IMR-90 (cell line): ENCODE measurements at regions not wholly inside any gene's neighbourhood (a gene's known extent, or its start where the extent isn't known, plus 50 kb on each side); places are given as distances from the start of the nearest gene placed in this dataset.

ENCODE experiments used
- ATAC-seq: fragments of 200-7000 bp; cut with Tn5 transposase; 2 replicates; pipeline ENCODE4 v1.9.1; 2020; ENCODE audit warnings: low read depth, mild to moderate bottlenecking, moderate library complexity
- BruUV-seq: library from RNA; stranded (reverse); fragments of 400-500 nt; replicated peaks from 2 replicates; lab custom pipeline; 2021; lab: Mats Ljungman, UMichigan
- CTCF ChIA-PET: fragments of 300-600 bp; formaldehyde crosslinking; extraction: SDS; loops from one replicate; lab custom pipeline; 2021; ENCODE audit warnings: antibody characterized with exemption; lab: Yijun Ruan, JAX
- POLR2A ChIA-PET: fragments of 300-600 bp; sonication (Branson Sonifier 250); formaldehyde crosslinking; loops from one replicate; lab custom pipeline; 2022; ENCODE audit warnings: antibody characterized with exemption; ENCODE audit not compliant: unreplicated experiment; lab: Charles Lee
- DNase-seq: peaks from one replicate; pipeline ENCODE4 v3.0.0; 2013
- H2AFZ ChIP-seq: replicated peaks from 2 replicates; pipeline ENCODE3; 2013; ENCODE audit warnings: low read length, mild to moderate bottlenecking; ENCODE audit not compliant: poor library complexity
- H2AK5ac ChIP-seq: 2 replicates; pipeline ENCODE4 v1.6.1; 2013; ENCODE audit warnings: low read depth, low read length, inconsistent platforms
- H2AK9ac ChIP-seq: replicated peaks from 2 replicates; pipeline ENCODE3; 2013; ENCODE audit warnings: mild to moderate bottlenecking, low read depth, low read length, moderate library complexity; ENCODE audit not compliant: poor library complexity
- H2BK120ac ChIP-seq: 2 replicates; pipeline ENCODE4 v1.6.1; 2013; ENCODE audit warnings: low read depth, low read length, inconsistent platforms
- H2BK15ac ChIP-seq: 3 replicates; pipeline ENCODE4 v1.6.1; 2013; ENCODE audit warnings: low read depth, low read length, inconsistent platforms
- H2BK20ac ChIP-seq: 2 replicates; pipeline ENCODE4 v1.6.1; 2013; ENCODE audit warnings: low read depth, mild to moderate bottlenecking, inconsistent platforms, low read length, moderate library complexity
- H2BK5ac ChIP-seq: 2 replicates; pipeline ENCODE4 v1.6.1; 2013; ENCODE audit warnings: mild to moderate bottlenecking, low read depth, low read length, inconsistent platforms; ENCODE audit not compliant: poor library complexity, severe bottlenecking
- H3K14ac ChIP-seq: replicated peaks from 2 replicates; pipeline ENCODE4 v1.6.1; 2013; ENCODE audit warnings: low read depth, low read length, inconsistent platforms
- H3K18ac ChIP-seq: 2 replicates; pipeline ENCODE4 v1.6.1; 2013; ENCODE audit warnings: low read depth, low read length, control low read depth
- H3K23ac ChIP-seq: 2 replicates; pipeline ENCODE4 v1.6.1; 2013; ENCODE audit warnings: low read depth, low read length, inconsistent platforms
- H3K27ac ChIP-seq: 2 replicates; pipeline ENCODE4 v1.5.1; 2013; ENCODE audit warnings: mild to moderate bottlenecking, control low read depth, low read length; ENCODE audit not compliant: insufficient read depth
- H3K27me3 ChIP-seq: 2 replicates; pipeline ENCODE4 v1.6.1; 2013; ENCODE audit warnings: low read length; ENCODE audit not compliant: control insufficient read depth, insufficient read depth
- H3K36me3 ChIP-seq: 2 replicates; pipeline ENCODE4 v1.6.1; 2013; ENCODE audit warnings: low read length, mixed read lengths; ENCODE audit not compliant: control insufficient read depth, insufficient read depth
- H3K4ac ChIP-seq: 2 replicates; pipeline ENCODE4 v1.6.1; 2013; ENCODE audit warnings: low read depth, low read length, inconsistent platforms
- H3K4me1 ChIP-seq: 2 replicates; pipeline ENCODE4 v1.6.1; 2013; ENCODE audit warnings: low read length, mixed read lengths; ENCODE audit not compliant: control insufficient read depth, insufficient read depth
- H3K4me2 ChIP-seq: 2 replicates; pipeline ENCODE4 v1.6.1; 2013; ENCODE audit warnings: low read depth, mild to moderate bottlenecking, control low read depth, low read length, moderate library complexity
- H3K4me3 ChIP-seq: 2 replicates; pipeline ENCODE4 v1.5.1; 2013; ENCODE audit warnings: low read depth, mild to moderate bottlenecking, control low read depth, low read length, moderate library complexity; ENCODE audit not compliant: insufficient read depth
- H3K56ac ChIP-seq: 2 replicates; pipeline ENCODE4 v1.6.1; 2013; ENCODE audit warnings: low read length, inconsistent platforms; ENCODE audit not compliant: insufficient read depth; ENCODE audit errors: extremely low read depth
- H3K79me1 ChIP-seq, 2 experiments: 2 replicates each; pipeline ENCODE4 v1.6.1; 2013; ENCODE audit warnings: low read length in 2 of 2, inconsistent platforms in 1 of 2, low read depth in 1 of 2
- H3K9ac ChIP-seq: 2 replicates; pipeline ENCODE4 v1.6.1; 2013; ENCODE audit warnings: low read depth, low read length, control low read depth
- H3K9me1 ChIP-seq: 2 replicates; pipeline ENCODE4 v1.6.1; 2013; ENCODE audit warnings: low read length, inconsistent platforms; ENCODE audit not compliant: insufficient read depth
- H3K9me3 ChIP-seq: 2 replicates; pipeline ENCODE4 v1.6.1; 2013; ENCODE audit warnings: low read length; ENCODE audit not compliant: control insufficient read depth, insufficient read depth
- H4K20me1 ChIP-seq: 2 replicates; pipeline ENCODE4 v1.6.1; 2013; ENCODE audit warnings: low read length, inconsistent platforms; ENCODE audit not compliant: insufficient read depth
- H4K5ac ChIP-seq: 2 replicates; pipeline ENCODE4 v1.6.1; 2013; ENCODE audit warnings: mild to moderate bottlenecking, low read depth, low read length, control low read depth
- H4K8ac ChIP-seq, 2 experiments: 2 replicates each; pipeline ENCODE4 v1.6.1; 2013; ENCODE audit warnings: low read depth in 2 of 2, low read length in 2 of 2, control low read depth in 1 of 2, inconsistent platforms in 1 of 2
- H4K91ac ChIP-seq: 2 replicates; pipeline ENCODE4 v1.6.1; 2013; ENCODE audit warnings: low read depth, low read length, inconsistent platforms; ENCODE audit not compliant: insufficient read depth
- BHLHE40 ChIP-seq: fragments of 150-350 bp; IDR thresholded peaks from 2 replicates; pipeline ENCODE4 v1.6.1; 2016; ENCODE audit warnings: mild to moderate bottlenecking, low read depth, low read length
- CEBPB ChIP-seq: IDR thresholded peaks from 2 replicates; pipeline ENCODE4 v1.6.1; 2012; ENCODE audit warnings: low read depth, low read length, improper control_type of control experiment
- CHD1 ChIP-seq: IDR thresholded peaks from 2 replicates; pipeline ENCODE4 v1.6.1; 2012; ENCODE audit warnings: low read depth, low read length, improper control_type of control experiment
- CTCF ChIP-seq: conservative IDR thresholded peaks from 2 replicates; pipeline ENCODE4 v1.5.1; 2012; ENCODE audit warnings: mild to moderate bottlenecking, low read depth, low read length, improper control_type of control experiment
- FOS ChIP-seq: fragments of 150-350 bp; IDR thresholded peaks from 2 replicates; pipeline ENCODE4 v1.6.1; 2016; ENCODE audit warnings: low read depth, low read length
- MAFK ChIP-seq: IDR thresholded peaks from 2 replicates; pipeline ENCODE4 v1.6.1; 2012; ENCODE audit warnings: low read depth, low read length, improper control_type of control experiment
- MAZ ChIP-seq: IDR thresholded peaks from 2 replicates; pipeline ENCODE4 v1.6.1; 2012; ENCODE audit warnings: low read depth, mild to moderate bottlenecking, low read length, improper control_type of control experiment, moderate library complexity, borderline replicate concordance
- MXI1 ChIP-seq: IDR thresholded peaks from 2 replicates; pipeline ENCODE4 v1.6.1; 2012; ENCODE audit warnings: low read depth, mild to moderate bottlenecking, low read length, moderate library complexity, borderline replicate concordance
- NFE2L2 ChIP-seq: fragments of 150-350 bp; IDR thresholded peaks from 2 replicates; pipeline ENCODE4 v1.6.1; 2016; ENCODE audit warnings: low read depth, mild to moderate bottlenecking, low read length
- POLR2A ChIP-seq: IDR thresholded peaks from 2 replicates; pipeline ENCODE4 v1.6.1; 2012; ENCODE audit warnings: mild to moderate bottlenecking, low read depth, low read length
- RAD21 ChIP-seq: IDR thresholded peaks from 2 replicates; pipeline ENCODE4 v1.6.1; 2012; ENCODE audit warnings: low read length, improper control_type of control experiment
- RCOR1 ChIP-seq: IDR thresholded peaks from 2 replicates; pipeline ENCODE4 v1.6.1; 2012; ENCODE audit warnings: mild to moderate bottlenecking, low read length, improper control_type of control experiment; ENCODE audit not compliant: insufficient replicate concordance
- RFX5 ChIP-seq: IDR thresholded peaks from 2 replicates; pipeline ENCODE4 v1.8.0; 2012; ENCODE audit warnings: low read depth, mild to moderate bottlenecking, low read length, moderate library complexity
- SMC3 ChIP-seq: fragments of 150-350 bp; IDR thresholded peaks from 2 replicates; pipeline ENCODE4 v1.6.1; 2016; ENCODE audit warnings: low read depth, mild to moderate bottlenecking, antibody characterized with exemption, low read length, moderate library complexity
- WGBS, 2 experiments: methylation state at CpG; one replicate each; pipeline versions ENCODE4 v1.1.5 to v1.1.7; 2013; ENCODE audit warnings: missing lambda C conversion rate in 2 of 2; ENCODE audit not compliant: insufficient read length in 1 of 2; ENCODE audit errors: extremely low coverage in 2 of 2; 5-methylcytosine and 5-hydroxymethylcytosine counted together
- dilution Hi-C: fragments of 300-500 bp; cut with HindIII; formaldehyde crosslinking; loops from one replicate; pipeline ENCODE4 v1.14.3; 2018; ENCODE audit warnings: low sequenced_read_pairs; ENCODE audit not compliant: unreplicated experiment
- in situ Hi-C: fragments of 300-500 bp; cut with MboI; formaldehyde crosslinking; loops from 3 replicates; pipeline ENCODE4 v1.14.3; 2019; ENCODE audit warnings: low sequenced_read_pairs, inconsistent platforms, mixed read lengths
- intact Hi-C: fragments of 100-400 bp; cut with micrococcal nuclease; formaldehyde crosslinking; loops from 2 replicates; pipeline ENCODE4 v1.10.0; 2022
- TF ChIP-seq, protein P1 (sequence below): fragments of 150-350 bp; IDR thresholded peaks from 2 replicates; pipeline ENCODE4 v1.6.1; 2016; ENCODE audit warnings: low read depth, mild to moderate bottlenecking, low read length, moderate library complexity, borderline replicate concordance
- TF ChIP-seq, protein P2 (sequence below): fragments of 150-350 bp; IDR thresholded peaks from 2 replicates; pipeline ENCODE4 v1.6.1; 2017; ENCODE audit warnings: mild to moderate bottlenecking, antibody characterized with exemption, low read length, low read depth

DNA sequence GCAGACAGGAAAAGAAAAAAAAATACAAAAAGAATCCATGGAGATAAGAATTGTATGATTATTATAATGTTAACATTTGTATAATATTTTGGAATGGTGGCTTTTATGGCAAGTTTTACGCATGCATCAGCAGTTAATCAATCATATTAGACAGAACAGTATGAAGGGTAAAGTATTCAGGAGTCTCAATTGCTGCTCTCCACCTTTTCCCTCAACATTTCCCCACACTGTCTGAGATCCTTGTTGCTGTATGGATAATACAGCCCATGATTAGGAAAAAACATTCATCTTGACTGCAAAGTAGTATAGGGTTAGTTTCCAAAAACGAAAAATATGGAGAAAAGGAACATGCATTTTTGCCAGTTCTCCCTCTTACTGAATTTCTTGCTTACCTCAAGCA is 755.3 kb upstream of the ARPP21 start:
- Histone ChIP-seq H3K4me1 (no peaks in the 10 kb centered on the region), H4K5ac (no peak overlapping the region), H3K4me3 (no peak overlapping the region), H4K91ac (no peak overlapping the region), H2BK15ac (no peak overlapping the region), H3K27me3 (no peaks in the 10 kb centered on the region), H3K4ac (no peak overlapping the region), H3K9me1 (no peaks in the 10 kb centered on the region), H3K9me3 (peaks cover 11% of the 10 kb centered on the region), H4K8ac (no peak overlapping the region), H3K79me1 (no peaks in the 10 kb centered on the region), H3K9ac (no peak overlapping the region), H3K36me3 (no peaks in the 10 kb centered on the region), H3K18ac (no peak overlapping the region), H4K20me1 (no peaks in the 10 kb centered on the region), H2AK5ac (no peak overlapping the region), H3K56ac (no peak overlapping the region), H3K23ac (no peak overlapping the region), H3K14ac (no peak overlapping the region), H3K27ac (no peak overlapping the region), H2AFZ (no peak overlapping the region), H2BK20ac (no peak overlapping the region), H2AK9ac (no peak overlapping the region), H3K4me2 (no peak overlapping the region), H2BK120ac (no peak overlapping the region), H2BK5ac (no peak overlapping the region)
- no peak for DNase-seq
- TF ChIP-seq RFX5 (no peak), FOS (no peak), RCOR1 (no peak), POLR2A (no peak), BHLHE40 (no peak), CHD1 (no peak), RAD21 (no peak), MXI1 (no peak), MAZ (no peak), NFE2L2 (no peak), MAFK (no peak), SMC3 (no peak), CTCF (no peak), CEBPB (no peak)
- TF ChIP-seq, protein P1, sequence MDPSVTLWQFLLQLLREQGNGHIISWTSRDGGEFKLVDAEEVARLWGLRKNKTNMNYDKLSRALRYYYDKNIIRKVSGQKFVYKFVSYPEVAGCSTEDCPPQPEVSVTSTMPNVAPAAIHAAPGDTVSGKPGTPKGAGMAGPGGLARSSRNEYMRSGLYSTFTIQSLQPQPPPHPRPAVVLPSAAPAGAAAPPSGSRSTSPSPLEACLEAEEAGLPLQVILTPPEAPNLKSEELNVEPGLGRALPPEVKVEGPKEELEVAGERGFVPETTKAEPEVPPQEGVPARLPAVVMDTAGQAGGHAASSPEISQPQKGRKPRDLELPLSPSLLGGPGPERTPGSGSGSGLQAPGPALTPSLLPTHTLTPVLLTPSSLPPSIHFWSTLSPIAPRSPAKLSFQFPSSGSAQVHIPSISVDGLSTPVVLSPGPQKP, result no peak
- TF ChIP-seq, protein P2, sequence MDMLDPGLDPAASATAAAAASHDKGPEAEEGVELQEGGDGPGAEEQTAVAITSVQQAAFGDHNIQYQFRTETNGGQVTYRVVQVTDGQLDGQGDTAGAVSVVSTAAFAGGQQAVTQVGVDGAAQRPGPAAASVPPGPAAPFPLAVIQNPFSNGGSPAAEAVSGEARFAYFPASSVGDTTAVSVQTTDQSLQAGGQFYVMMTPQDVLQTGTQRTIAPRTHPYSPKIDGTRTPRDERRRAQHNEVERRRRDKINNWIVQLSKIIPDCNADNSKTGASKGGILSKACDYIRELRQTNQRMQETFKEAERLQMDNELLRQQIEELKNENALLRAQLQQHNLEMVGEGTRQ, result no peak
- no CpG with 5 or more reads among the region's 2 CpGs for WGBS, 2 experiments
- dilution Hi-C loops (no loop called here), intact Hi-C loops (no loop called here), in situ Hi-C loops (no loop called here)
- ChIA-PET POLR2A (no interaction called here), CTCF (no interaction called here)
- ATAC-seq, result no peak
- BruUV-seq, result no TSS peak
